Stimulated activated CD4-positive, alpha-beta T cell treated with anti-CD3 and anti-CD28 coated beads, Interleukin-15, amount 100 ng/mL, for 48 hours (primary cell): ENCODE measurements at regions not wholly inside any gene's neighbourhood (a gene's known extent, or its start where the extent isn't known, plus 50 kb on each side); places are given as distances from the start of the nearest gene placed in this dataset.

Experiments used
- DNase-seq, 2 donors: peaks; one replicate each; pipeline ENCODE4 v3.0.0-alpha.2; 2020; ENCODE audit warnings: low read depth in 2 of 2

DNA sequence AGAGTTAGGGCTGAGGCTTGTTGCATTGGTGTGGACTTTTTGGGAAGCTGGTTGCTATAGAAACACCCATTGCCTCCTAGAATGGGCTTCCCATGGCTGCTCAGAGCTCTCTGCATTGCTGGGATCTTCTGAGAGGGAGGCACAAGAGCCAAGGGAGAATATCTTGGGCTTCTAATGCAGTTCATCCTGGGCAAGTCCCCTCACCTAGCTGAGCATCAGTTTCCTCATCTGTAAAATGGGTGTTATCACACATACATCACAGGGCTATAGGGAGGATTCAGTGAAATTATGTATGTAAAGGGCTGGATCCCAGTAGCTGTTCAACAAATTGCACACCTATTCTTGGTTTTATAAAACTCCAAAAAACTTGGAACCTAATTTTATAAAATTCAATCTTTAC lies 106.1 kb upstream of the ALDH1B1 start:
- no peak for DNase-seq

GRCh38 chr9:38285236-38285635 lies 107.3 kb upstream of the ALDH1B1 start:
- no peak for DNase-seq

- DNase-seq = no peak
Measured at GRCh38 chr9:38284588-38285051, 107.9 kb upstream of the ALDH1B1 start.

GRCh38 chr9:38284039-38284575 lies 108.4 kb upstream of the ALDH1B1 start:
- DNase-seq = no peak

DNA sequence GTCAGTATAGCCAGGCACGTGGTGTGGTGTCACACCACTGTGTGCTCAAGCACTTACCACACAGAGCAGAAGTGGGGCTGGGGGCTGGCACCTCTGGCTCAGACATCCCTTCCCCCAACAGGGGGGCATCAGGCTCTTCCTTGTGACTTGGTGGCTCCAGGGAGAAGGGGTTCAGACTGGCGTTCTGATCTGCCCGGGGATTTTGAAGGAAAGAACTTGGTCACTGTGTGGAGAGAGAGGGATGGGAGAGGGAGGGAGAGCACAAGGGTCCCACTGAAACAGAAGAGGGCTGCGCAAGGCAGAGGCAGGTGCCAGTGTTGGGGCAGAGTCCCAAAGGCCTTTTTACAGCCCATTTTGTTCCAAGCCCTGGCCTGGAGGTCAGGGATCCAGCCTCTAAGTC lies 109.7 kb upstream of the ALDH1B1 start:
- DNase-seq = no peak

GRCh38 chr9:38281917-38282316 lies 110.6 kb upstream of the ALDH1B1 start:
- no peak for DNase-seq

GRCh38 chr9:38281196-38281595 lies 111.3 kb upstream of the ALDH1B1 start:
- DNase-seq = no peak

DNA sequence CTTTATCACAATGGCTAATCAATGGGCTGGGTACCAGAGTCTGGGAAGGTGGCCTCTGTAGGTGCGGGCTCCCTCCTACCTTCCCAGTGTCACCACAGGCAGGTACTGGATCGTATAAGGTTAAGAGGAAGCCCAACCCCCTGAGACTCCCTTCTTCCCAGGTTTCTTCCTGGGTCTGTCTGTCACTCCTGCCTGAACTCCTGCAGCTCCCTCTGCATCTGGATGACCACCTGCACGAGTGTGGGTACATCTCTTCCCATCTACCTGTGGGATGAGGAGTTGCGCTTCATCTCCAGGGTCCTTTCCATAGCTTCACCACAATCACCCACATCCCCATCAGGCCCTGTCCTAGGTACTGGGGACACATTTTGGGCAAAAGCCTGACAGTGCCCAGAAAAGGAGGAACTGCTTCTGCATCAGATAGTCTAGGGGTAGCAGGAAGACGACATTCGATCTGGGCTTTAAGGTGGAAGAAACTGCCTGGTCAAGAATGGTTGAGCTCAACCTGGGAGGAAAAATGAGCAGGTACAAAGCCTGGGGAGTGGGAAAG lies 112.2 kb upstream of the ALDH1B1 start:
- no peak for DNase-seq

DNA sequence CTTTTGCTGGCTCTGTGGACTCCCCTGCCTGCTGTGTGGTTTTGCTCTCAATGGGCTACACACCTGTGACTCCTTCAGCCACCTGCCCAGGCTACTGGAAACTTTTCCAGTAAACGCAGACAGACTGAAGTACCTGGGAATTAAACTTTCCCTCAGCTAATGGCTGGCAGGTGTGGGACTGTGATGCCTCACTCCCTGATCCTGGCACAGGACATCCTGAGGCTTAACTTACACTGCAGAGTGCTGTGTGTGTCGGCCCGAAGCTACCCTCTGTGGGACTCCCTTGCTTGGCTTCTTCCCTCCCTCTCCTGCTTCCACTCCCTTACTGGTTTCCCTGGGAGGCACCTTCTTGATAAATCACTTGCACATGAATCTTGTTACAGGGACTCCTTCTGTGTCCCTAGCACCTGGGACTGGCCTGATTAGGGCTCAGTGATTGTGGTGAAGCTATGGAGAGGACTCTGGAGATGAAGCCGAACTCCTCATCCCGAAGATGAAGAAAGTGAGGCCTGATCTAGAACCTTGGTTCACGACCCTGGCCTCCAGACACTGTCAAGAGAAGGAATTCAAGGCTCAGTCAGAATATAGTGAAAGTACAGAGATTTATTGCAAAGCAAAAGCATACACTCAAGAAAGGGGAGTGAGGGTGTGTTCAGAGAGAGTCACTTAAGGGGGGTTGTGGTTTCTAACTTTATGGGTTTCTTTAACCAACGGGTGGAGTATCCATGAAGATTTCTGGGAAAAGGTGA lies 113.4 kb upstream of the ALDH1B1 start:
- no peak for DNase-seq

GRCh38 chr9:38278457-38278856 lies 114.0 kb upstream of the ALDH1B1 start:
- DNase-seq = no peak

DNA sequence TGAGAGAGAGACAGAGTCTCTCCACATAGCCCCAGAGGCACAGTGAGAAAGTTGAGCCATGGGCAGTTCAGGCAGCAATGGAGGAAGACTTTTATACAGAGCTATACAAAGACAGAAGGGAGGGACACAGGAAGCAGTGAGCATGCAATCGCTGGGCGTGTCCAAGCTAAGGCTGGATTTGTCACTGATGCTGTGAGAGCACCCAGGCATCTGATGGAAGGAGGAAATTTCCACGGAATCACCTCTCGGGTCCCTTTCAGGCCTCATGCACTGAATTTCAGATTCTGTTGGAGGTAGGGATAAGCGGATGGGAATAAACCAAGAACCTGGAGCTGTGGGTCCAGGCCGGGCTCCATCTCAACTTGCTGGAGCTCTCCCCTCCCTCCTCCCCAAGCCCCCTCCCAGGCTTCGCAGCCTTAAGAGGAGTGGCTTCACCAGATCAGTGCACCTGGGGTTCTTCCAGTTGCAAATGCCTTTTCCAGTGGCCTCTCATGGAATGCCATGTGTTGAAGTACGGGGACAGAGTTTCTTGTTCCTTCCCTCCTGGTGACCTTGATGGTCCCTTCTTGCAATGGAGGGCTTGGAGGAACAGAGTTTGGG lies 114.8 kb upstream of the ALDH1B1 start:
- DNase-seq = no peak

GRCh38 chr9:38276771-38277439 lies 115.6 kb upstream of the ALDH1B1 start:
- DNase-seq = no peak

DNA sequence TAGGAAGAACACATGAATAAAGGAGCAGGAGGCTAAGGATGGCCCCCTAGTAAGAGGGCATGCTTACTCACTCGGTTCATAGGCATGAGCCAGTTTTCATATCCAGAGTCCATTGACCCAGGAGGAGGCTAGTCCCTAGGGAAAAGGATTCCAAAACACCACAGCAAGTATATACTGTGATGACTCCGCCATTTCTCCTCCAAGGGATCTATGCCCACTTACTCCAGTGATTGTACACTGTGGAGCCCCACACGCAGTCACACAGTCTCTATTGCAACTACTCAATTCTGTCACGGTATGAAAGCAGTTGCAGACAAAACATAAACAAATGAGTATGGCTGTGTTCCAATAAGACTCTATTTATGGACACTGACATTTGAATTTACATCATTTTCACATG lies 117.7 kb upstream of the ALDH1B1 start:
- no peak for DNase-seq

- no peak for DNase-seq
Measured at GRCh38 chr9:38272710-38273109, 119.8 kb upstream of the ALDH1B1 start.

DNA sequence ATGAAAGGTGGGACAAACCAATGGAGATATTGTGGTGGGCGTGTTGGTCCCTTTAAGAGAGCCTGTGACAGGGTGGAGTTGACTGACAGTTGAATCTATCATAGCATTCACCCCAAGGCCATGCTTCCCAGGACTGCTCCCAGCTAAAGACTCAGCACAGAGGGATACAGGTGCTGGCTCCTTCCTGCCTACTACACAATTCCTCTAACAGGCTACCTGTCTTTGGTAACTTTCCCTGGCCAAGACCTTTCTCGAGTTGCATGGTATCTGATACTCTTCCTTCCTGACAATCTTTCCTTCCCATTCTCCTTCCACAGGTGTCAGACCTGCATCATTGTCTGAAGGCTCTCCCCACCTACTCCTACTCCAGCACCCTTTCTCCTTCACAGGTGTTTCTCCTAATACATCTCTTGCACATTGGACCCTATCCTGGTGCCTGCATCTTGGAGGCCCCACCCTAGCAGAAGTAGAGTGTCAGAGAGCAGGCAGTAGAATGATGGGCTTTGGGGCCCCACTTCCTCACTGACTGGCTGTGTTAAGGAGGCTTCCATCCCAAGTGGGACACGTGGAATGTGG lies 120.7 kb upstream of the ALDH1B1 start:
- no peak for DNase-seq

DNA sequence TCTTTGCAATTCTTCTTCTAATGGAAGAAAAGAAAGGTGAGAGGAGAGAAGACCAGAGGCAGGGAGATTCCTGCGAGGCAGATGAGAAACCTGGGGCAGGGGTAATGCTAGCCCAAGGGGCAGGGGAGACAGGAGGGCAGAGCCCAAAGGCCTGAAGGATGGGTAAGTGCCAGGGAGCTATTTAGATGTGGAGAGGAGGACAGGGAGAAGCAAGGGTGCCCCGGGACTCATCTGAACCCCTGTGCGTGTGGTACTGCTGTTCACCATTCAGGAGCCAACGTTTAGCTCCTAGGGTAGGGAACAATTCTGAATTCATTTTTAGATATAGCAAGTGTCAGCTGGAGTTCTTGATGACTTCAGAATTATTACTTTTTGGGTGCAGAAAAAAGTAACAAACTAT lies 122.7 kb upstream of the ALDH1B1 start:
- no peak for DNase-seq

DNA sequence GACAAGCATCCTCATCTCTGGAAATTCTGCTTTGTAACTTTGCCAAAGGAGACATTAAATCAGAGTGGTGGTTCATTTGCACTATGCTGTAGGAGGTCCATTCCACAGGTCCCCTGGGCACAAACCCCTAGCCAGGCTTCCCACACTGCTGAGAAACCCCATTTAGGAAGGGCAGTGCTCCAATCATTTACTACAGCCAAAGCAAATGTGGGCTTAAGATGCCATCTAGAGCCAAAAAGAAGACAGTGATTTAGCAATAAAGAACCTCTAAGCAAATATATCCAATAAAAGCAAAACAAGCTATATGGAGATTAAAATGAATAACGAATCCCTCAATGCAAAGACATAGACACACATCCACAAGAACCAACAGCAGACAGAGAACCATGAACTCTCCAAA lies 129.0 kb upstream of the ALDH1B1 start:
- DNase-seq = no peak

DNA sequence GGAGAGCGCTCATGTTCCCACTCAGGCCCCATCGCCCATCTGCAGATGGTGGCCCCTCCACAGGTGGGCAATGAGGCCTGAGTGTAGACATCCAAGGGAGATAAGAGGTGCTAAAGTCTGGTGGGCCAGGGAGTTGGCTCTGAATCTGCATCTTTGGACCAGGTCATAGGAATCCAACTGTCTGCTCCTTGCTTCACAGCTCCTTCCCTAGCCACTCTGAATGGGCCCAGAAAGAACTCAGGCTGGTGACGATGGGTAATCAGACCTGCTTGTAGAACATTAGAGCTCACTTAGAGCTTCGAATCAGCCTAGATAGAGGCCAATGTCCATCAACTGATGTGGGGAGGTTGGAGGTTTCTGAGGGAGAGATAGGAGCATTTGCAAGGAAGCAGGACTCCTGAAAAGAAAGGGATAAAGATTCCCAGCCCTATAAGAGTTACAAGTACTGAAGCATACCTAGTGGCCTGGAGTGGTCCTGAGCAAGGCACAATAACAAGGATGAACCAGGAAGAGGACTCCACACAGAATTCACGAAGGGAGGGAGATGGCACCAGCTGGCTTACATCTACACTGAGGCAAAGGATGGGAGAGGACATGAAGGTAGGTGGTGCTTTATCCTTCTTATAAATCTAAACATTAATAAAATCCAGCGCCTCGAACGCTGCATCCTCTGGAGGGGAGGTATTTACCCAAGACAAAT lies 132.8 kb upstream of the ALDH1B1 start:
- DNase-seq = no peak

- DNase-seq = no peak
Measured at GRCh38 chr9:38259056-38259455, 133.4 kb upstream of the ALDH1B1 start.

- no peak for DNase-seq
Measured at GRCh38 chr9:38257626-38258215, 134.8 kb upstream of the ALDH1B1 start.

DNA sequence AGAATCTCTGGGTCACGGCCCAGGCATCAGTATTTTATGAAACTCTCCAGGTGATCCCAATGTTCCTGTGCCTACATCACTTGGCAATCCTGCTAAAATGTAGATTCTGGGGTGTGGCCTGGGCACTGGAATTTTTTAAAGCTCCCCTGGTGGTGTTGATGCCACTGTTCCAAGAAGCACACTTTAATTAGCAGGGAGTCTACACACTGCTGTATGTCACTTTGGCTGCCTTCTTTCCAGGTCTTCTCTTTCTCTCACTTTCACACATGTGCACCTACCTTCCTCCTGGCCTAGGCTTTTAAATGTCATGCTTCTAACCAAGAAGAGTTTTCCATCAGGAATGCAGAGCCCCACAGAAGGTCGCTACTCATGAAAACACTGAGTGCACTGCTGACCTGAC lies 136.0 kb upstream of the ALDH1B1 start:
- no peak for DNase-seq
